ENCODE measurements at regions not wholly inside any gene's neighbourhood (a gene's known extent, or its start where the extent isn't known, plus 50 kb on each side); places are given as distances from the start of the nearest gene placed in this dataset.

DNA sequence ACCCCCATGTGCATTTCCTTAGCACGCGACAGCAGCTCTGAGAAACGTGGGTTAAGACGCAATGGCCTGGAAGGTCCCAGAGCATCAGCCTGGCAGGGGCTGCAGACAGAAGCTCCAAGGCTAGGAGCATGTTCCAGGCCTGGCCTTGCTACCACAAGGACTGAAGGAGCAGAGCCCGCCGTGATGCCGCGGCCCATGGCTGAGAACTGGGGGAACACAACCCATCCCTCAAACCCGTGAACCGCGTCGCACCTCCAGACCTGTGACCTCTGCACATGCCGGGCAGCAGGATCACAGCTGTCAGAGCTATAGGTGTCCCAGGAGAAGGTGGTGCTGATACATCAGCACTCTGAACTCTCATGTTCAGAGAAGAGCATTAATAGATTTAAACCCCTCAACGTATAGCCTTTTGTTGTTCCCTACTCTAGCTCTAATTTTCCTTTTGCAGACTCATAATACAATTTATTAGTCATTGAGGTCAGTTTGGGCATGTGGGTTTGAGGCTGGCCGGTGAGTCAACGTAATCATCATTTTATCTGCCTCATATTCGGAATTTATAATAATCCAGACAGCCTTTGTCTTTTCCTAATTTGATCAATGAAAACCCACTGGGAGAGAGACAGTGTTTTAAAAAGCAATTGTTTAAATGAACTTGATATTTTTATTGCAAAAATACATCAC lies 222.5 kb upstream of the TCERG1L start:
- TF ChIP-seq, protein P1, sequence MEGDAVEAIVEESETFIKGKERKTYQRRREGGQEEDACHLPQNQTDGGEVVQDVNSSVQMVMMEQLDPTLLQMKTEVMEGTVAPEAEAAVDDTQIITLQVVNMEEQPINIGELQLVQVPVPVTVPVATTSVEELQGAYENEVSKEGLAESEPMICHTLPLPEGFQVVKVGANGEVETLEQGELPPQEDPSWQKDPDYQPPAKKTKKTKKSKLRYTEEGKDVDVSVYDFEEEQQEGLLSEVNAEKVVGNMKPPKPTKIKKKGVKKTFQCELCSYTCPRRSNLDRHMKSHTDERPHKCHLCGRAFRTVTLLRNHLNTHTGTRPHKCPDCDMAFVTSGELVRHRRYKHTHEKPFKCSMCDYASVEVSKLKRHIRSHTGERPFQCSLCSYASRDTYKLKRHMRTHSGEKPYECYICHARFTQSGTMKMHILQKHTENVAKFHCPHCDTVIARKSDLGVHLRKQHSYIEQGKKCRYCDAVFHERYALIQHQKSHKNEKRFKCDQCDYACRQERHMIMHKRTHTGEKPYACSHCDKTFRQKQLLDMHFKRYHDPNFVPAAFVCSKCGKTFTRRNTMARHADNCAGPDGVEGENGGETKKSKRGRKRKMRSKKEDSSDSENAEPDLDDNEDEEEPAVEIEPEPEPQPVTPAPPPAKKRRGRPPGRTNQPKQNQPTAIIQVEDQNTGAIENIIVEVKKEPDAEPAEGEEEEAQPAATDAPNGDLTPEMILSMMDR (IDR thresholded peaks at IDR 0.05), result no peak
- TF ChIP-seq POLR2A (IDR thresholded peaks at IDR 0.05), result no peak
- TF ChIP-seq POLR2AphosphoS5 (IDR thresholded peaks at IDR 0.05), result no peak
